ENCODE measurements at regions not wholly inside any gene's neighbourhood (a gene's known extent, or its start where the extent isn't known, plus 50 kb on each side); places are given as distances from the start of the nearest gene placed in this dataset.

DNA sequence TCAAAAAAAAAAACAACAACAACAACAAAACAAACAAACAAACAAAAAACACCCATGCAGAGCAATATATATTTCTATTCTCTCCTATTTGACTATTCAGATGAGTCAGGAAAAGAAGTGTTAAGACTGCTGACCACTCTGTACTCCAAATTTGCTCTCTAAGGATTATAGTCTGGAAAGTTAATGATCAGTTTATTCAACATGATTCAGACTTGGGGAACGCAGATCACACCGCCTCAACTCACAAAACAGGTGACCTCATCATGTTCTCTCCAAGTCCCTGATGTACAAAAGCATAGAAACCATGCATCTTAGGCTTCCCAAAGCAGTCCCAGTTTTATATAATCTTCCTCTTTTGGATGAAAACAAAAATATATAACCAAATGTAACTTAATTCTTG, 51.9 kb upstream of the PRRC2C start:
- Histone ChIP-seq H3K4me3 (ENCODE audit: low read length) (no peak overlapping the region), H3K79me2 (ENCODE audit: low read length) (no peaks in the 10 kb centered on the region), H3K27me3 (replicated peaks; ENCODE audit: insufficient read depth, low read length) (no peaks in the 10 kb centered on the region), H3K4me1 (ENCODE audit: low read length) (no peaks in the 10 kb centered on the region), H3F3A (ENCODE audit: insufficient read depth, low read length) (no peaks in the 10 kb centered on the region), H3K9ac (ENCODE audit: low read length) (no peak overlapping the region), H3K9me3 (replicated peaks; ENCODE audit: insufficient read depth, low read length) (no peaks in the 10 kb centered on the region), H2AFZ (ENCODE audit: low read length) (no peak overlapping the region), H3K27ac (ENCODE audit: low read length) (no peak overlapping the region), H3K4me2 (ENCODE audit: low read depth, low read length) (no peak overlapping the region), H3K9me2 (replicated peaks; ENCODE audit: insufficient read depth, low read length) (no peaks in the 10 kb centered on the region), H3K36me3 (replicated peaks; ENCODE audit: insufficient read depth, low read length) (no peaks in the 10 kb centered on the region), H4K20me1 (ENCODE audit: insufficient read depth, low read length) (no peaks in the 10 kb centered on the region)
- DNase-seq = no peak
- TF ChIP-seq, protein P1, sequence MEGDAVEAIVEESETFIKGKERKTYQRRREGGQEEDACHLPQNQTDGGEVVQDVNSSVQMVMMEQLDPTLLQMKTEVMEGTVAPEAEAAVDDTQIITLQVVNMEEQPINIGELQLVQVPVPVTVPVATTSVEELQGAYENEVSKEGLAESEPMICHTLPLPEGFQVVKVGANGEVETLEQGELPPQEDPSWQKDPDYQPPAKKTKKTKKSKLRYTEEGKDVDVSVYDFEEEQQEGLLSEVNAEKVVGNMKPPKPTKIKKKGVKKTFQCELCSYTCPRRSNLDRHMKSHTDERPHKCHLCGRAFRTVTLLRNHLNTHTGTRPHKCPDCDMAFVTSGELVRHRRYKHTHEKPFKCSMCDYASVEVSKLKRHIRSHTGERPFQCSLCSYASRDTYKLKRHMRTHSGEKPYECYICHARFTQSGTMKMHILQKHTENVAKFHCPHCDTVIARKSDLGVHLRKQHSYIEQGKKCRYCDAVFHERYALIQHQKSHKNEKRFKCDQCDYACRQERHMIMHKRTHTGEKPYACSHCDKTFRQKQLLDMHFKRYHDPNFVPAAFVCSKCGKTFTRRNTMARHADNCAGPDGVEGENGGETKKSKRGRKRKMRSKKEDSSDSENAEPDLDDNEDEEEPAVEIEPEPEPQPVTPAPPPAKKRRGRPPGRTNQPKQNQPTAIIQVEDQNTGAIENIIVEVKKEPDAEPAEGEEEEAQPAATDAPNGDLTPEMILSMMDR (IDR thresholded peaks at IDR 0.05; ENCODE audit: low read length) = no peak
- TF ChIP-seq EZH2phosphoT487 (IDR thresholded peaks at IDR 0.05; ENCODE audit: low read length) = no peak
- TF ChIP-seq EZH2 (optimal IDR thresholded peaks at IDR 0.05; ENCODE audit: low read depth, low read length) = no peak

DNA sequence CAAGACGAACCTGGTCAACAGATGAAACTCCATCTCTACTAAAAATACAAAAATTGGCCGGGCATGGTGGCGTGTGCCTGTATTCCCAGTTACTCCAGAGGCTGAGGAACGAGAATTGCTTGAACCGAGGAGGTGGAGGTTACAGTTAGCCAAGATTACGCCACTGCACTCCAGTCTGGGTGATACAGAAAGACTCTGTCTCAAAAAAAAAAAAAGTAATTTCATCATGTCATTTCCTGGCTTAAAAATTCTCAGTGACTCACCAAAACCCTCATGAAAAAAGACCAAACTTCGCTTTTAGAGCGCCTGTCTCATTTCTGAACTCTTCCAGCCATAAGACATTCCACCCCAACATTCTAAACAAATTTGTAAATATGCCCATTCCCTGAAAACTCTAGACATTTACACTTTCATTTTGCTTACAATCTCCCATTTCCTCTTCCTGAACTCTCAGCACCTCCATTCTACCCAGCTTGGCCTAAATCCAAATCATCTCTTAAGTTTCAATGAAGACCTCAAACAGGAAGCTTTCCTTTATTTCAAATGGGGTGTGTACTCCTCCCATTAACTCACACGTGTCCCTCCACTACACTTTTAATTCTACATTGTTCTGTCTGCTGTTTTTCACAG, 50.5 kb upstream of the PRRC2C start:
- Histone ChIP-seq H3K4me1 (ENCODE audit: low read length) (no peaks in the 10 kb centered on the region), H3K36me3 (replicated peaks; ENCODE audit: insufficient read depth, low read length) (no peaks in the 10 kb centered on the region), H2AFZ (ENCODE audit: low read length) (no peak overlapping the region), H3K27me3 (replicated peaks; ENCODE audit: insufficient read depth, low read length) (no peaks in the 10 kb centered on the region), H3K4me3 (ENCODE audit: low read length) (no peak overlapping the region), H3F3A (ENCODE audit: insufficient read depth, low read length) (no peaks in the 10 kb centered on the region), H3K4me2 (ENCODE audit: low read depth, low read length) (no peak overlapping the region), H3K9me3 (replicated peaks; ENCODE audit: insufficient read depth, low read length) (no peaks in the 10 kb centered on the region), H3K9ac (ENCODE audit: low read length) (no peak overlapping the region), H3K79me2 (ENCODE audit: low read length) (no peaks in the 10 kb centered on the region), H3K27ac (ENCODE audit: low read length) (no peak overlapping the region), H3K9me2 (replicated peaks; ENCODE audit: insufficient read depth, low read length) (no peaks in the 10 kb centered on the region), H4K20me1 (ENCODE audit: insufficient read depth, low read length) (no peaks in the 10 kb centered on the region)
- no peak for TF ChIP-seq EZH2 (optimal IDR thresholded peaks at IDR 0.05; ENCODE audit: low read depth, low read length)
- no peak for TF ChIP-seq EZH2phosphoT487 (IDR thresholded peaks at IDR 0.05; ENCODE audit: low read length)
- TF ChIP-seq, protein P1 (IDR thresholded peaks at IDR 0.05; ENCODE audit: low read length) = no peak
- DNase-seq = no peak

Data from MM.1S (cell line).